ENCODE measurements at regions not wholly inside any gene's neighbourhood (a gene's known extent, or its start where the extent isn't known, plus 50 kb on each side); places are given as distances from the start of the nearest gene placed in this dataset.
A peak's percentile ranks its signal among the peaks of the same experiment; 100 is the strongest.
"Not testable (repeated sequence)": the region's sequence is repeated elsewhere in the genome, so short reads cannot be mapped to it uniquely, and the experiment has no call there.

GRCh38 chr1:60916199-60916598, 166.2 kb upstream of the NFIA start:
- Histone ChIP-seq H3K27ac (peak overlapping the region in 7 of 12 donors; percentile 6 to 61 (median 55)), H3K4me1 (peaks cover 0 to 19% (median 8%) of the 10 kb centered on the region in 12 donors), H3K27me3 (no peaks in the 10 kb centered on the region), H3K36me3 (no peaks in the 10 kb centered on the region), H3K4me3 (no peak overlapping the region), H3K9me3 (no peaks in the 10 kb centered on the region)
- TF ChIP-seq POLR2A (IDR thresholded peaks at IDR 0.05): no peak
- TF ChIP-seq, protein P1, sequence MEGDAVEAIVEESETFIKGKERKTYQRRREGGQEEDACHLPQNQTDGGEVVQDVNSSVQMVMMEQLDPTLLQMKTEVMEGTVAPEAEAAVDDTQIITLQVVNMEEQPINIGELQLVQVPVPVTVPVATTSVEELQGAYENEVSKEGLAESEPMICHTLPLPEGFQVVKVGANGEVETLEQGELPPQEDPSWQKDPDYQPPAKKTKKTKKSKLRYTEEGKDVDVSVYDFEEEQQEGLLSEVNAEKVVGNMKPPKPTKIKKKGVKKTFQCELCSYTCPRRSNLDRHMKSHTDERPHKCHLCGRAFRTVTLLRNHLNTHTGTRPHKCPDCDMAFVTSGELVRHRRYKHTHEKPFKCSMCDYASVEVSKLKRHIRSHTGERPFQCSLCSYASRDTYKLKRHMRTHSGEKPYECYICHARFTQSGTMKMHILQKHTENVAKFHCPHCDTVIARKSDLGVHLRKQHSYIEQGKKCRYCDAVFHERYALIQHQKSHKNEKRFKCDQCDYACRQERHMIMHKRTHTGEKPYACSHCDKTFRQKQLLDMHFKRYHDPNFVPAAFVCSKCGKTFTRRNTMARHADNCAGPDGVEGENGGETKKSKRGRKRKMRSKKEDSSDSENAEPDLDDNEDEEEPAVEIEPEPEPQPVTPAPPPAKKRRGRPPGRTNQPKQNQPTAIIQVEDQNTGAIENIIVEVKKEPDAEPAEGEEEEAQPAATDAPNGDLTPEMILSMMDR (IDR thresholded peaks at IDR 0.05): no peak
- peak; percentile 70 to 88 (median 84) for ATAC-seq
- peak in 1 of 5 donors; percentile 27 for DNase-seq
- intact Hi-C loops (cut with DNase I): no loop called here

- no peak for DNase-seq
- no peak for ATAC-seq
- peak overlapping the region in 7 of 12 donors; percentile 6 to 61 (median 49) for H3K27ac ChIP-seq
These were observed 166.9 kb upstream of the NFIA start for GRCh38 chr1:60915441-60915840.

GRCh38 chr1:60914982-60915381, 167.4 kb upstream of the NFIA start:
- H3K27ac ChIP-seq: peak overlapping the region in 2 of 12 donors; percentile 20 to 61
- no peak for DNase-seq
- H3K4me3 ChIP-seq: no peak overlapping the region
- 79 to 96% (median 95%) methylated on average over 3 of the region's 3 CpGs for WGBS, 4 donors
- H3K36me3 ChIP-seq: no peaks in the 10 kb centered on the region
- intact Hi-C loops (cut with DNase I): no loop called here
- peaks cover 0 to 19% (median 8%) of the 10 kb centered on the region in 12 donors for H3K4me1 ChIP-seq
- H3K9me3 ChIP-seq: no peaks in the 10 kb centered on the region
- TF ChIP-seq, protein P1 (IDR thresholded peaks at IDR 0.05): no peak
- TF ChIP-seq POLR2A (IDR thresholded peaks at IDR 0.05): no peak
- no peak for ATAC-seq
- no peaks in the 10 kb centered on the region for H3K27me3 ChIP-seq

More at GRCh38 chr1:60915441-60915840, 166.9 kb upstream of the NFIA start:
- H3K36me3 ChIP-seq: no peaks in the 10 kb centered on the region
- H3K4me1 ChIP-seq: peaks cover 0 to 19% (median 8%) of the 10 kb centered on the region in 12 donors
- H3K4me3 ChIP-seq: no peak overlapping the region
- no peak for TF ChIP-seq POLR2A (IDR thresholded peaks at IDR 0.05)
- TF ChIP-seq, protein P1 (IDR thresholded peaks at IDR 0.05): no peak
- intact Hi-C loops (cut with DNase I): no loop called here
- H3K27me3 ChIP-seq: no peaks in the 10 kb centered on the region
- no peaks in the 10 kb centered on the region for H3K9me3 ChIP-seq
- 90 to 96% (median 93%) methylated on average over 6 of the region's 6 CpGs for WGBS, 4 donors

- H3K4me3 ChIP-seq; H3K27ac ChIP-seq; ATAC-seq; H3K36me3 ChIP-seq; H3K27me3 ChIP-seq; H3K9me3 ChIP-seq; intact Hi-C loops (cut with DNase I); DNase-seq: not testable (repeated sequence)
- H3K4me1 ChIP-seq: peaks cover 0 to 19% (median 8%) of the 10 kb centered on the region in 12 donors
- 69 to 77% (median 75%) methylated on average over 2 of the region's 2 CpGs for WGBS, 4 donors
These were observed 168.7 kb upstream of the NFIA start for GRCh38 chr1:60913708-60914107.

- Histone ChIP-seq H3K4me1 (peaks cover 0 to 19% (median 8%) of the 10 kb centered on the region in 12 donors), H3K36me3 (no peaks in the 10 kb centered on the region), H3K27ac (no peak overlapping the region), H3K27me3 (no peaks in the 10 kb centered on the region), H3K4me3 (no peak overlapping the region), H3K9me3 (no peaks in the 10 kb centered on the region)
- DNase-seq (no peak), ATAC-seq (no peak)
- intact Hi-C loops (cut with DNase I): no loop called here
- WGBS, 4 donors: 62 to 85% (median 85%) methylated on average over 3 of the region's 3 CpGs
- no peak for TF ChIP-seq POLR2A (IDR thresholded peaks at IDR 0.05)
- TF ChIP-seq, protein P1 (IDR thresholded peaks at IDR 0.05): no peak
These were observed 169.3 kb upstream of the NFIA start for GRCh38 chr1:60913039-60913438.
